Activated naive CD4-positive, alpha-beta T cell treated with anti-CD3 and anti-CD28 coated beads, Interleukin-2, amount 10 ng/mL, durations not matched to agents 7 days and 5 days (primary cell): ENCODE measurements at regions not wholly inside any gene's neighbourhood (a gene's known extent, or its start where the extent isn't known, plus 50 kb on each side); places are given as distances from the start of the nearest gene placed in this dataset.

Experiments
- CTCF ChIA-PET: fragments of 350-600 bp; sonication (Branson Sonifier 250); formaldehyde crosslinking; loops from one replicate; lab custom pipeline; 2021; ENCODE audit warnings: antibody characterized with exemption; lab: Charles Lee
- DNase-seq: peaks from one replicate; pipeline ENCODE4 v3.0.0-alpha.2; 2020
- H3K27ac Mint-ChIP-seq: one replicate; pipeline ENCODE4 v1.8.0; 2021; ENCODE audit warnings: mild to moderate bottlenecking, moderate library complexity, mixed read lengths
- H3K27me3 Mint-ChIP-seq: one replicate; pipeline ENCODE4 v1.8.0; 2021; ENCODE audit warnings: mild to moderate bottlenecking, mixed read lengths
- H3K36me3 Mint-ChIP-seq: one replicate; pipeline ENCODE4 v1.8.0; 2021; ENCODE audit warnings: mixed read lengths
- H3K4me1 Mint-ChIP-seq: one replicate; pipeline ENCODE4 v1.8.0; 2021; ENCODE audit warnings: mixed read lengths
- H3K4me3 Mint-ChIP-seq: one replicate; pipeline ENCODE4 v1.8.0; 2021; ENCODE audit warnings: mild to moderate bottlenecking, moderate library complexity, mixed read lengths
- H3K9me3 Mint-ChIP-seq: one replicate; pipeline ENCODE4 v1.8.0; 2021; ENCODE audit warnings: mixed read lengths

DNA sequence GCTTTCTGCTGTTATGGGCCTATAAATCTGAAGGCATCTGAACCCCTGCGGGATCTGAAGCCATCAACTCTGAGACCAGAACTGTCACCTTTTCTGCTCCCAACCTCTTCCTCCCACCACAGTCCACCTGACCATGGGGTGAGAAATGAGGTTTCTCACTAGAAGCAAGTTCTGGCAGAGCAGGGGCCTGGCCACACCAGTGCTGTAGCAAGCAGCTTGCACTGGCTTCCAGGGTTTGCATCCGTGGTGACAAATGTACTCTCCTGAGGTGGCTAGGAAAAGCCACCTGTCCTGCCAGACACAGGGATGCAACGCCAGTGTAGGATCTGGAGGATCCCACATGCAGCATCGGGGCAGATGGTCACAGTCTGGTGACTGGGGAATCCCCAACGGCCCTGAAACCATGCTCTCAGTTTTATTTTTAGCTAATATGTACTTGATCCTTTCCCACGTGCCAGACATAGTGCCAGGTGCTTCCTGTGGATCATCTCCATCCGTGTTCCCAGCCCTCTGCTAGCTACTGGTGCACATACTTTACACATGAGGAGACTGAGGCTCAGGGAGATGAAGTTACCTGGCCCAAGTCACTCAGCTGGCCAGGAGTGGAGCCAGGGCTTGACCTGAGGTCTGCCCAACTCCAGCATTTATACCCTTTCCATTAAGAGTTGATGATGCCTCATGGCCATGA, 122.1 kb upstream of the SPACA1 start:
- CTCF ChIA-PET, result interaction anchor here (0.9 to 1.0 kb wide), 2 partner anchors 10 to 945 kb away, joined by 3 read pairs; no protein-coding TSS in a partner anchor
- Mint-ChIP-seq H3K36me3 (no peaks in the 10 kb centered on the region), H3K4me3 (no peak overlapping the region), H3K4me1 (no peaks in the 10 kb centered on the region), H3K27me3 (peaks cover 2% of the 10 kb centered on the region), H3K27ac (no peak overlapping the region), H3K9me3 (no peaks in the 10 kb centered on the region)
- no peak for DNase-seq

DNA sequence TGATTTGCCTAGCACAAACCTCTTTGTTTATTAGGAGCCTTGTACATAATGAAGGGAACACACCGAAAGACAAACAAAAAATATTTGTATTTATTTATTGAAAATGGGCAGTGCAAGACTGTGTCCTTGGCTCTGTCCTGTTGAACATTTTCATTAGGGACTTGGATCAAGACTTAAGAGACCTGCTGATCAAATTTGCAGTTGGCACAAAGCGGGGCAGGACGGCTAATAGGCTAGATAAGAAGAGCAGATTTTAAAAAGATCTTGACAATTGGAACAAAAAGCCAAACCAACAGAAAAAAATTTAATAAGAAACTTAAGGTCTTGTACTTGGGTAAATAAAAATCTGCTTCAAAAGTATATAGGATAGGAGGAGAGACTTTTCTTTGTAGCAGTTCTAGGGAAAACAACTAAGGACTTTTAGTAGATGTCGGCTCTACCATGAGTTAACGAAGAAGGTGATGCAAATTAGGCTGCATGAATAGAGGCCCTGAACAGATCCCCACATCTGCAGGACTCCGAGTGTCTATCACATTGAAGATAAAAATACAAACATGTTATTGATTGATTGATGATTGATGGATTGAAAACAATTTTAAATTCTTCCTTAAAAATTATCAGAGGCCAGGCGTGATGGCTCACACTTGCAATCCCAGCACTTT, 124.1 kb upstream of the SPACA1 start:
- H3K4me3 Mint-ChIP-seq, result no peak overlapping the region
- no peaks in the 10 kb centered on the region for H3K36me3 Mint-ChIP-seq
- no peaks in the 10 kb centered on the region for H3K4me1 Mint-ChIP-seq
- H3K27ac Mint-ChIP-seq, result no peak overlapping the region
- CTCF ChIA-PET, result no interaction called here
- peaks cover 17% of the 10 kb centered on the region for H3K27me3 Mint-ChIP-seq
- DNase-seq, result no peak
- no peaks in the 10 kb centered on the region for H3K9me3 Mint-ChIP-seq

DNA sequence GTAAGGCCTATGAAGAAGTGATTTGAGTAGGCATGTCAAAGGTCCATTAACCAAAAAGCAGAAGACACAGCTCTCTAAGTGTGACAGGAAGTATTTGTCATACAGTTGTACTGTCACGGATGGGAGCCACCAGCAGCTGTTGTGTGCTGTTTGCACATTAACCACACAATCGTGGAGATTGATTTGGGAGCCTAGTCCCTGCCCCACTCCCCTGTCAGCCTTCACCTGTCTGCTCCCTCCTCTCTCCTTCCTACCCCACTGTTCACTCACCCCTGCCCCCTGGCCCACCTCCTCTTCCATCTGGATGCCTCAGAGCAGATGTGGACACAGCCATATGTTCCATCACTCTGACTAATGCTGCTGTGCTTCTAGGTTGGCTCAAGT, 124.7 kb upstream of the SPACA1 start:
- CTCF ChIA-PET, result interaction anchor here (1.4 kb wide), 1 partner anchor 8 kb away, joined by 3 read pairs; no protein-coding TSS in a partner anchor
- no peaks in the 10 kb centered on the region for H3K36me3 Mint-ChIP-seq
- peaks cover 17% of the 10 kb centered on the region for H3K27me3 Mint-ChIP-seq
- no peak overlapping the region for H3K27ac Mint-ChIP-seq
- H3K9me3 Mint-ChIP-seq, result no peaks in the 10 kb centered on the region
- no peak overlapping the region for H3K4me3 Mint-ChIP-seq
- no peaks in the 10 kb centered on the region for H3K4me1 Mint-ChIP-seq
- no peak for DNase-seq

DNA sequence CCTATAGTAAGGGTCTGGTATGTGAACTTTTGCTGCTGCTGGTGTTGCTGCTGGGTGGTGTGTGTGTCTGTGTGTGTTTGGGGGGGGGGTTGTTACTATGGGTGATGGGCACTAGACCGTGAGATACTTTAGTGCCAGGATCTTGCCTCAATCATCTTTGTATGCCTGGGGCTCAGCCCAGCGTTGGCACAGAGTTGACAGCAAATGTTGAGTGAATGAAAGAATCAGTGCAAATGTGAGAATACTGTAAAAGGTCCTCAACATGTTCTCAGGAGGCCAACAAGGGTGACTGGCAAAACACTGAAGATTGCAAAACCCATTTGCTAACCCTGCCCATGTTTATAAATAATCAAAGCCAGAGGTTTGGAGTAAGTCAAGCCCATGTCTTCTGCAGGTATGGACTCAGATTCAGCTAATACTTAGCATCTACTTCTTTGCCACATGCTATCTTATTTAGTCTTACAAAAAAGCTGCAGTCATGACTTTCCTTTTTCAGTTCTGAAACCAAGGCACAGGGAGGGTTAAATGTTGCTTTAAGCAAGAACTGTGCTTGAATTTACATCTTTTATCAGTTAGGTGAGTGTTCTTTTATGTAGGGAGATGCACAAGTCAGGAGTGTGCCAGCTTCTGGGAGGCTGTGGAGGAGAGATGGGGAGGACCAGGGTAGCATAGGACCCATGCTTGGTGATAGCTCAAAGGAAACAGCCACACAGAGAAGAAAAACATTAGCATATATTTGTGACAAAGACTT, 125.3 kb upstream of the SPACA1 start:
- H3K9me3 Mint-ChIP-seq, result no peaks in the 10 kb centered on the region
- no peak overlapping the region for H3K27ac Mint-ChIP-seq
- H3K4me1 Mint-ChIP-seq, result no peaks in the 10 kb centered on the region
- H3K27me3 Mint-ChIP-seq, result peaks cover 17% of the 10 kb centered on the region
- no peaks in the 10 kb centered on the region for H3K36me3 Mint-ChIP-seq
- DNase-seq, result no peak
- no peak overlapping the region for H3K4me3 Mint-ChIP-seq
- CTCF ChIA-PET, result interaction anchor here (1.4 kb wide), 1 partner anchor 8 kb away, joined by 3 read pairs; no protein-coding TSS in a partner anchor

DNA sequence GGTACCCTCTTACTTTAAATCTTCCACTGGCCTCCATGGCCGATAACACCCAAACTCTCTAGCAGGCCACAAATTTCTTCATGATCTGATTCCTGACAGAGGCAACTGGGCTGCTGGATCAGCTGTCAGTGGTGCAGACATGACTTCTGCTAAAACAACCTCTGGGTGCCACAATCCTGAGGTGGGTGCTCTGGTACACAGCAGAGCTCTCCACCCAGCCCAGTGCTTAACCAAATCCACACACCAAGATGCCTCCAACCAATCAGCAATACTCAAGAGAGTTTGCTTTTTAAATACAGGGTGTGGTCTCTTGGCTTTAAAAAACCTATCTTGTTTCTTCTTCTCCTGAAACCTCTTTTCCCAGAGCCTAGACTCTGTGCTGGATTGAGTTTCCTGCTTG, 126.6 kb upstream of the SPACA1 start:
- no peak overlapping the region for H3K4me3 Mint-ChIP-seq
- H3K9me3 Mint-ChIP-seq, result no peaks in the 10 kb centered on the region

DNA sequence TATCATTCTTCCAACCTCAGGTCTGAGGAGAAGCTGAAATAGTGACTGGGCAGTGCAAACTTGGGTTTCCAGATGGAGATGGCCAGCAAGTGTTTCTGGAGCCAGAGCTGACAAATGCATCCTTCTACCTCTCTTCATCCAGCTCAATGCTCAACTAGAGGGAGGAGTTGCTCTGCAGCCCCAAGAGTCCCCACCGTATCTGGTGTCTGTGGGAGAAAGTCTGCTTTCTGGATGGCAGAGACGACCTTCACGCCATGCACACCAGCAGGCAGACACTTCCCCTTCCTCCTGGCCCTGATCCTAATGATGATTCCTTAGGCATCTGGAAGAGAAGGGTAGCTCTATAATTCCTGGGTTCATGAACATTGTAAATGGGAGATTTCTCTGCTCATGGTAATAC, 127.4 kb upstream of the SPACA1 start:
- CTCF ChIA-PET, result no interaction called here
- Mint-ChIP-seq H3K9me3 (no peaks in the 10 kb centered on the region), H3K27me3 (peaks cover 20% of the 10 kb centered on the region), H3K4me3 (no peak overlapping the region), H3K27ac (no peak overlapping the region), H3K36me3 (no peaks in the 10 kb centered on the region), H3K4me1 (no peaks in the 10 kb centered on the region)
- no peak for DNase-seq

More for the DNA sequence above, 126.6 kb upstream of the SPACA1 start:
- Mint-ChIP-seq H3K27me3 (peaks cover 20% of the 10 kb centered on the region), H3K36me3 (no peaks in the 10 kb centered on the region), H3K27ac (no peak overlapping the region), H3K4me1 (no peaks in the 10 kb centered on the region)
- CTCF ChIA-PET, result no interaction called here
- no peak for DNase-seq

DNA sequence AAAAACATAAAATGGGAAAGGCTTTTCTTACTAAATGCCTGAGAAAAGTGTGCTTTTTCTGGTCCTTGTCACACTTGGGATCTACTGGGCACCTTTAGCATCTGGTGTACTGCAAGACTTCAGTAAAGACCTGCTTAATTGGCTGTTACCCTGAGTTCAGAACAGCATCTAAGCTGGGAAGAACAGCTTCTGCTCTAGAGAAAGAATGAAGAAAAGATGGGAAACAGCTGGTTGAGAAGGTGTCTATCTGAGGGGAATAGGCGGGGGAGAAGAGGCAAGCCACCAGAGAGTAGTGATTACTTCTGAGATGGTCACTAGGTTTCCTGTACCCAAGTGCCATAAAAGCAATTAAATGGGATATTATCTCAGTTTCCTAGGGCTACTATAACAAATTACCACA, 128.2 kb upstream of the SPACA1 start:
- Mint-ChIP-seq H3K4me1 (no peaks in the 10 kb centered on the region), H3K4me3 (no peak overlapping the region), H3K27me3 (peaks cover 20% of the 10 kb centered on the region), H3K36me3 (no peaks in the 10 kb centered on the region), H3K27ac (no peak overlapping the region), H3K9me3 (no peaks in the 10 kb centered on the region)
- DNase-seq, result no peak
- CTCF ChIA-PET, result no interaction called here

DNA sequence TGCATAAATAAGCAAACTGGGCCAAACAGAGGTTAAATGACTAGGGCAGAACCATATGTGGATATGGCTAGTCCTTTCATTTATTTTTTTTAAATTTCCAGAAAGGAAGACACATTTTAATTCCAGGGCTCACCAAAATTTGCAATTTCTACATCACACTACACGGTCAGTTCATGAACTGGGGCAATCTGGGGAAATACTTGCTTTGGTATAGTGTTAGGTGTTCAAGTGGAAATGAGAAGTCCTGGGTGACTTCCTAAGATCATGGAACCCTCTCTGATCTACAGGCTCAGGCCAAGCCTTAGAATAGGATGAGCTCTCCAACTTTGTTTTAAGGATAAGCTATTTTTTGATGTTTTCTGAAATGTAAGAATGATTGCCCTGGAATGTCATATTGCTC, 128.6 kb upstream of the SPACA1 start:
- Mint-ChIP-seq H3K4me3 (no peak overlapping the region), H3K4me1 (no peaks in the 10 kb centered on the region), H3K36me3 (no peaks in the 10 kb centered on the region), H3K27ac (no peak overlapping the region), H3K27me3 (peaks cover 20% of the 10 kb centered on the region), H3K9me3 (no peaks in the 10 kb centered on the region)
- CTCF ChIA-PET, result no interaction called here
- no peak for DNase-seq

DNA sequence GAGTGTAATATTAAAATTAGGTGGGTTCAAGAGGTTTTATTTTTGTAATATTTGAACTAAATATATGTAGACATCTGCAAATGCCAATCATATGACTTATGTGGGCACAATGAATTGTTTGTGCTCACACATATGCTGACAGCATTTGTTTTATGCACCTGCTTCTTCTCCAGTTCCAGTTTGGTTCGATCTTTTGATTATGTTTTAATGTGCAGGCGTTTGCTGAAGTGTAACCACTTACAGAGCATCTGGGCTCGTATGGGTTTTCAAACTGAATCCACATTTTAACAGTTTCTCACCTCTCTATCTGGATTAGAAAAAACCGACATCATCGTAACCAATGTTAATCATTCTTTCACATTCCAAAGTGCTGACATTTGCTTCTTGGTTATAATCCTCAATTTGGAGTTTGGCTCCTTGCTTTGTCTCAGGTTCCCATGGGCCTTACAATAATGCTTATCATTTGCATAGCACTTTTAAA, 129.1 kb upstream of the SPACA1 start:
- H3K27me3 Mint-ChIP-seq, result peaks cover 20% of the 10 kb centered on the region
- CTCF ChIA-PET, result no interaction called here
- H3K9me3 Mint-ChIP-seq, result no peaks in the 10 kb centered on the region
- H3K4me1 Mint-ChIP-seq, result no peaks in the 10 kb centered on the region
- H3K27ac Mint-ChIP-seq, result no peak overlapping the region
- H3K36me3 Mint-ChIP-seq, result no peaks in the 10 kb centered on the region
- no peak overlapping the region for H3K4me3 Mint-ChIP-seq
- no peak for DNase-seq

DNA sequence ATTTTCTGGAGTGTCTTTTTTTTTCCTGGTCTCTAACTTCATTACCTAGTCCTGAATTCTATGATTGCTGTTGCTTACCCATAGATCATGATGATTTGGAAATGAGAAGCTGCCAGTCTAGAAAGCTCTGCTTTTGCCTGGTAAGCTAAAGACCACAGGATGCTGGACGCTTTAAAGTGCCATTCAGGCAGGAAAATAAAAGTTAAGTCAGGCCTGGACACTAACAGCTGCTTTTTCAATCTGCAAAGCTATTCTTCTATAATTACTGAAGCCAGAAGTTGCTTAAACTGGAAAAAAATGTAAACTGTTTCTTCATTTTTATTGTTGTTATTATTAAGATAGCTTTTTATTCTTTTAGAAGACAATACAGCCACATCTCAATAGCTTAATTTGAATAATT, 129.8 kb upstream of the SPACA1 start:
- CTCF ChIA-PET, result no interaction called here
- peaks cover 21% of the 10 kb centered on the region for H3K27me3 Mint-ChIP-seq
- no peak overlapping the region for H3K27ac Mint-ChIP-seq

DNA sequence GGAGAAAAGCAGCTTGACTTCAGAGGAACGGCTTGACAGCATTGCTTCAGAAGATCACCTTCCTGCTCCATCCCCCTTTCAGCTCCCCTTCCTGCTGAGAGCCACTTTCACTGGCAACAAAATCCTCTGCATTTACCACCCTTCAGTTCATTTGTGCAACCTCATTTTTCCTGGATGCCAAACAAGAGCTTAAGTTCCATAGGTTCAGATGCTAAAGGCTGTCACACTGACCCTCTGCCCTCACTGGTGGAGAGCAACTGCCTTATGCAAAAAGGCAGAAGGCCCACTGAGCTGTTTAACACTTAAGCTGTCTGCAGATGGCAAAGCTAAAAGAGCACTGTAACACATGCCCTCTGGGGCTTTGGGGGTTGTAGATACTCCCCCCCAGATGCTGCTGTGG, 131.2 kb upstream of the SPACA1 start:
- H3K27me3 Mint-ChIP-seq, result peaks cover 25% of the 10 kb centered on the region

More for the DNA sequence above, 129.8 kb upstream of the SPACA1 start:
- no peak overlapping the region for H3K4me3 Mint-ChIP-seq
- H3K4me1 Mint-ChIP-seq, result no peaks in the 10 kb centered on the region
- no peaks in the 10 kb centered on the region for H3K36me3 Mint-ChIP-seq
- no peak for DNase-seq
- no peaks in the 10 kb centered on the region for H3K9me3 Mint-ChIP-seq

DNA sequence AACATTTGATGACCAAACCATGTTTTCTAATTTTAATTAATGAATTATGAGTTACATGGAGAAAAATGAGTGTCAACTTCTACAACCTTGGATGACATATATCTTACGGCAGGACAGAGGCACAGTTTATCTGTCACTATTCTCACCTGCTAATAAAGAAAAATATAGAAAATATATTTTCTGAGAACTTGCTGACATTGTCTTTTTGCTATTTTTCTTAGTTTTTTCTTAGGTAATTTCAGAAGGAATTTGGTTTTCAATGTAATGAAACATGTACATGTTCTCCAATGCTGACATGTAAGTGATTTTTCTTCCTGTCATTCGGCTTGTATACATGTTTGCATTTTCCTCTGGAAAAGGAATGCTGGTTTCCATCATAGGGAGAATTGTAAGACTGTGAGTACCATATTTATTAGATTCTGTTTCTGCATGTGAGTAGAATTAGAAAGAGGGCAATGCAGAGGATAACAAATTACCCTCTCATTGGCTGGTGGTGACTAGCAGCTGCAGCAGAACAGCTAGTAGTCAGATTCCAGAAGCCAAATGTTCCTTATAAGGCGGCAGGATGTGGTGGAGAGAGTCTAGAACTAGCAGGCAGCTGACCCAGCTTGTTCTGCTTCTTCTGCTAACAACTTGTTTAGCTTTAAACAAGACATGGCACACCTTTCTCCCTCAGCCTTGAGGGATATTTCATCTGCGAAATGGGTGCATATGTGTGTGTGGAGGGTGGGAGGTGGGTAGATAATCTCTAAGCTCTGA, 132.8 kb upstream of the SPACA1 start:
- H3K27me3 Mint-ChIP-seq, result peaks cover 31% of the 10 kb centered on the region
- no peak overlapping the region for H3K4me3 Mint-ChIP-seq
- H3K4me1 Mint-ChIP-seq, result no peaks in the 10 kb centered on the region
- no peak overlapping the region for H3K27ac Mint-ChIP-seq
- H3K9me3 Mint-ChIP-seq, result no peaks in the 10 kb centered on the region
- DNase-seq, result no peak
- H3K36me3 Mint-ChIP-seq, result no peaks in the 10 kb centered on the region
- CTCF ChIA-PET, result interaction anchor here (1.0 kb wide), 1 partner anchor 83 kb away, joined by 3 read pairs; no protein-coding TSS in a partner anchor

More for the DNA sequence above, 131.2 kb upstream of the SPACA1 start:
- CTCF ChIA-PET, result no interaction called here
- no peak for DNase-seq
- Mint-ChIP-seq H3K27ac (no peak overlapping the region), H3K9me3 (no peaks in the 10 kb centered on the region), H3K4me1 (no peaks in the 10 kb centered on the region), H3K36me3 (no peaks in the 10 kb centered on the region), H3K4me3 (no peak overlapping the region)

DNA sequence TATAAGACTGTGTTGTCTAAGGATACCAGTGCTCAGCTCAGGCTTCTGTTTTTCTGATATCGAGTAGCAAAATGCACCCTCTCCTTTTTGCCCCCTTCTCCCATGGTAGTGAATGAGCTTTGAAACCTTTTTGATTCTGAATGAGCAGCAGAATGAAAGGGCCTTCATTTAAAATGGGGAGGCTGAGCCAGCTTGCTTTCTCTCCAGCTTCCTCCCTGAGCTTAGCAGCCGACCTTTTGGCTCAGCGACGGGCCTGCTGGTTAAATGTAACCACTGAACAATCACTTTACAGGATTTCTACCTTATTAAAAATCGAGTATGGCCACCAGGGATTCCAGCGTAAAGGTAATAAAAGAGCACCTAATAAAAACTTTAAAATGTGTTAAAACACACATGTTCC, 133.7 kb upstream of the SPACA1 start:
- Mint-ChIP-seq H3K4me1 (peaks cover 4% of the 10 kb centered on the region), H3K36me3 (no peaks in the 10 kb centered on the region), H3K27me3 (peaks cover 24% of the 10 kb centered on the region), H3K4me3 (no peak overlapping the region), H3K27ac (no peak overlapping the region), H3K9me3 (no peaks in the 10 kb centered on the region)
- DNase-seq, result no peak
- CTCF ChIA-PET, result no interaction called here

DNA sequence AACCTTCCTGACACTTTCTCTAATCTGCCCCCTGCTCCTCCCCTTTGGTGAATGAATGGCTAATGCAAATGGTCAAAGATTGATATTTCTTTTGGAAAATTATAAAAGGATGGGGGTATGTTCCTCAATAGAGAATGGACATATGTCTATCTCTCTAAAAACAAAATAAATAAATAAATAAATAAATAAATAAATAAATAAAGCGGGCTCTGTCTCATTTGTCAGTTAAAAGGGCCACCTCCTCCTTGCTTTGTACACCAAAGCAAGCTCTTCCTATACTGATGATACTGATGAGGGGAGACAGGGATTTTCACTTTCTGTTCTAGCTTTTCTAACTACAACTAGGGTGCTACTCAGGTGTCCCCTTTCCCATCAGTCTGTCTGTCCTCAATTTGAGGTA, 135.5 kb upstream of the SPACA1 start:
- Mint-ChIP-seq H3K27me3 (peaks cover 26% of the 10 kb centered on the region), H3K27ac (no peak overlapping the region), H3K9me3 (no peaks in the 10 kb centered on the region), H3K4me1 (peaks cover 22% of the 10 kb centered on the region), H3K4me3 (no peak overlapping the region), H3K36me3 (no peaks in the 10 kb centered on the region)
- CTCF ChIA-PET, result no interaction called here
- DNase-seq, result no peak
